H9 (cell line): ENCODE measurements at regions not wholly inside any gene's neighbourhood (a gene's known extent, or its start where the extent isn't known, plus 50 kb on each side); places are given as distances from the start of the nearest gene placed in this dataset.

Experiments used
- DNase-seq: peaks from one replicate; pipeline ENCODE4 v3.0.0-alpha.2; 2017
- H2AFZ ChIP-seq: one replicate; pipeline ENCODE4 v1.6.1; 2013; ENCODE audit warnings: mild to moderate bottlenecking, low read length, control low read depth, moderate library complexity
- H2AK5ac ChIP-seq: 2 replicates; pipeline ENCODE4 v1.6.1; 2013; ENCODE audit warnings: low read length, control low read depth, mixed read lengths; ENCODE audit not compliant: insufficient read length
- H2BK120ac ChIP-seq: one replicate; pipeline ENCODE4 v1.6.1; 2013; ENCODE audit warnings: low read depth, mild to moderate bottlenecking, low read length, control low read depth, inconsistent platforms; ENCODE audit not compliant: poor library complexity, severe bottlenecking
- H2BK12ac ChIP-seq: 2 replicates; pipeline ENCODE4 v1.6.1; 2013; ENCODE audit warnings: low read length, control low read depth, mixed read lengths, low read depth; ENCODE audit not compliant: insufficient read length
- H2BK15ac ChIP-seq: 2 replicates; pipeline ENCODE4 v1.6.1; 2013; ENCODE audit warnings: low read depth, low read length, control low read depth
- H2BK20ac ChIP-seq: one replicate; pipeline ENCODE4 v1.6.1; 2013; ENCODE audit warnings: low read depth, mild to moderate bottlenecking, low read length, control low read depth, inconsistent platforms; ENCODE audit not compliant: poor library complexity, severe bottlenecking
- H2BK5ac ChIP-seq: 2 replicates; pipeline ENCODE4 v1.6.1; 2013; ENCODE audit warnings: low read length, control low read depth, mixed read lengths; ENCODE audit not compliant: insufficient read length
- H3K14ac ChIP-seq: 2 replicates; pipeline ENCODE4 v1.6.1; 2013; ENCODE audit warnings: low read length, control low read depth; ENCODE audit not compliant: insufficient read depth
- H3K18ac ChIP-seq: 2 replicates; pipeline ENCODE4 v1.6.1; 2013; ENCODE audit warnings: low read depth, mild to moderate bottlenecking, mixed read lengths, low read length, control low read depth; ENCODE audit not compliant: insufficient read length
- H3K23ac ChIP-seq: 2 replicates; pipeline ENCODE4 v1.6.1; 2013; ENCODE audit warnings: low read length, control low read depth, mixed read lengths, low read depth; ENCODE audit not compliant: insufficient read length
- H3K23me2 ChIP-seq: 2 replicates; pipeline ENCODE4 v1.6.1; 2013; ENCODE audit warnings: low read depth, mild to moderate bottlenecking, mixed read lengths, low read length, control low read depth; ENCODE audit not compliant: insufficient read length, poor library complexity, severe bottlenecking
- H3K27ac ChIP-seq: 2 replicates; pipeline ENCODE4 v1.5.1; 2013; ENCODE audit warnings: low read length, control low read depth, mixed read lengths, low read depth; ENCODE audit not compliant: insufficient read length
- H3K27me3 ChIP-seq: 2 replicates; pipeline ENCODE4 v1.6.1; 2013; ENCODE audit warnings: low read length, control low read depth, inconsistent platforms; ENCODE audit not compliant: insufficient read depth
- H3K4ac ChIP-seq: 2 replicates; pipeline ENCODE4 v1.6.1; 2013; ENCODE audit warnings: low read depth, mild to moderate bottlenecking, control low read depth, inconsistent platforms, low read length, moderate library complexity
- H3K4me1 ChIP-seq: 2 replicates; pipeline ENCODE4 v1.6.1; 2013; ENCODE audit warnings: low read length, control low read depth, inconsistent platforms; ENCODE audit not compliant: insufficient read depth
- H3K4me2 ChIP-seq: 2 replicates; pipeline ENCODE4 v1.6.1; 2013; ENCODE audit warnings: low read length, control low read depth, mixed read lengths; ENCODE audit not compliant: insufficient read length, insufficient read depth
- H3K56ac ChIP-seq: 2 replicates; pipeline ENCODE4 v1.6.1; 2013; ENCODE audit warnings: low read depth, mild to moderate bottlenecking, mixed read lengths, low read length, control low read depth; ENCODE audit not compliant: insufficient read length
- H3K79me1 ChIP-seq: 2 replicates; pipeline ENCODE4 v1.6.1; 2013; ENCODE audit warnings: low read depth, mild to moderate bottlenecking, moderate library complexity, low read length, control low read depth, inconsistent platforms; ENCODE audit not compliant: insufficient read depth, poor library complexity, severe bottlenecking
- H3K79me2 ChIP-seq: 2 replicates; pipeline ENCODE4 v1.6.1; 2013; ENCODE audit warnings: low read length, control low read depth, inconsistent platforms; ENCODE audit not compliant: insufficient read depth
- H3K9ac ChIP-seq: 2 replicates; pipeline ENCODE4 v1.6.1; 2013; ENCODE audit warnings: low read length, control low read depth, mixed read lengths; ENCODE audit not compliant: insufficient read length; ENCODE audit errors: extremely low read depth
- H3K9me3 ChIP-seq: one replicate; pipeline ENCODE4 v1.6.1; 2013; ENCODE audit warnings: low read depth, low read length, inconsistent platforms; ENCODE audit not compliant: control insufficient read depth
- H3T11ph ChIP-seq: one replicate; pipeline ENCODE4 v1.6.1; 2013; ENCODE audit warnings: mild to moderate bottlenecking, low read length, control low read depth, inconsistent platforms
- H4K20me1 ChIP-seq: one replicate; pipeline ENCODE4 v1.6.1; 2013; ENCODE audit not compliant: control insufficient read depth, insufficient read length, insufficient read depth
- H4K5ac ChIP-seq: 2 replicates; pipeline ENCODE4 v1.6.1; 2013; ENCODE audit warnings: low read depth, mild to moderate bottlenecking, mixed read lengths, low read length, control low read depth; ENCODE audit not compliant: insufficient read length
- H4K8ac ChIP-seq: replicated peaks from 2 replicates; pipeline ENCODE4 v1.6.1; 2013; ENCODE audit warnings: low read length, control low read depth, mixed read lengths, low read depth; ENCODE audit not compliant: insufficient read length
- H4K91ac ChIP-seq: 2 replicates; pipeline ENCODE4 v1.6.1; 2013; ENCODE audit warnings: low read depth, mild to moderate bottlenecking, moderate library complexity, mixed read lengths, low read length, control low read depth; ENCODE audit not compliant: insufficient read length
- H3K27ac Mint-ChIP-seq, 3 experiments: 2 replicates in 2 of 3; 3 replicates in 1 of 3; pipeline ENCODE4 v1.8.0; 2020 to 2021; ENCODE audit warnings: mixed read lengths in 3 of 3, mild to moderate bottlenecking in 1 of 3, moderate library complexity in 1 of 3
- H3K27me3 Mint-ChIP-seq: 2 replicates; pipeline ENCODE4 v1.8.0; 2021; ENCODE audit warnings: low read depth, mild to moderate bottlenecking, moderate library complexity, mixed read lengths
- H3K36me3 Mint-ChIP-seq, 3 experiments: 2 replicates in 2 of 3; 3 replicates in 1 of 3; pipeline ENCODE4 v1.8.0; 2020 to 2021; ENCODE audit warnings: low read depth in 3 of 3, mixed read lengths in 3 of 3; ENCODE audit not compliant: insufficient read depth in 1 of 3
- H3K4me1 Mint-ChIP-seq, 2 experiments: 2 replicates each; pipeline ENCODE4 v1.8.0; 2020; ENCODE audit warnings: mixed read lengths in 2 of 2
- H3K4me3 Mint-ChIP-seq, 2 experiments: 2 replicates in 1 of 2; 3 replicates in 1 of 2; pipeline ENCODE4 v1.8.0; 2020 to 2021; ENCODE audit warnings: mild to moderate bottlenecking in 2 of 2, mixed read lengths in 2 of 2, moderate library complexity in 1 of 2
- H3K9me3 Mint-ChIP-seq, 2 experiments: 2 replicates in 1 of 2; 3 replicates in 1 of 2; pipeline ENCODE4 v1.8.0; 2020; ENCODE audit warnings: mild to moderate bottlenecking in 2 of 2, mixed read lengths in 2 of 2, moderate library complexity in 1 of 2
- CTCF ChIP-seq: fragments of 200-600 bp; sonication (generic); conservative IDR thresholded peaks from 3 replicates; pipeline ENCODE4 v1.8.0; 2021; ENCODE audit warnings: antibody characterized with exemption, mild to moderate bottlenecking
- WGBS: extraction: QIAGEN DNeasy Blood & Tissue Kit; methylation state at CpG from one replicate; pipeline ENCODE4 v1.1.7; 2013; ENCODE audit warnings: missing lambda C conversion rate, low lambda C conversion rate, mixed read lengths; ENCODE audit not compliant: insufficient read length; ENCODE audit errors: extremely low coverage; 5-methylcytosine and 5-hydroxymethylcytosine counted together

- no peak overlapping the region for H3K14ac ChIP-seq
Observed at GRCh38 chr1:65703853-65704252, 88.8 kb upstream of the PDE4B start.

More at GRCh38 chr1:65703853-65704252, 88.8 kb upstream of the PDE4B start:
- H2BK120ac ChIP-seq = no peak overlapping the region
- no peak overlapping the region for H3K18ac ChIP-seq
- H3K4me1 ChIP-seq = no peaks in the 10 kb centered on the region
- H3K9ac ChIP-seq = no peak overlapping the region
- H2AK5ac ChIP-seq = no peak overlapping the region
- H3K23me2 ChIP-seq = no peaks in the 10 kb centered on the region
- Mint-ChIP-seq H3K27me3 (no peaks in the 10 kb centered on the region), H3K4me1 (peaks cover 4 to 6% of the 10 kb centered on the region in 2 experiments; a peak in 3 of 4 replicates), H3K27ac (no peak overlapping the region), H3K36me3 (peaks cover 0 to 2% (median 0%) of the 10 kb centered on the region in 3 experiments; a peak in 1 of 7 replicates), H3K4me3 (no peak overlapping the region), H3K9me3 (no peaks in the 10 kb centered on the region; a peak in 1 of 5 replicates)
- H2BK20ac ChIP-seq = no peak overlapping the region
- no peaks in the 10 kb centered on the region for H4K20me1 ChIP-seq
- no peak overlapping the region for H3K23ac ChIP-seq
- no peak overlapping the region for H3T11ph ChIP-seq
- no peak overlapping the region for H3K56ac ChIP-seq
- no peak for TF ChIP-seq CTCF
- H3K27me3 ChIP-seq = no peaks in the 10 kb centered on the region
- no peak overlapping the region for H2AFZ ChIP-seq
- H3K79me1 ChIP-seq = no peaks in the 10 kb centered on the region
- no CpG with 5 or more reads among the region's 4 CpGs for WGBS
- H4K8ac ChIP-seq = no peak overlapping the region
- no peak overlapping the region for H3K27ac ChIP-seq
- H4K91ac ChIP-seq = no peak overlapping the region
- H3K79me2 ChIP-seq = no peaks in the 10 kb centered on the region
- H3K4ac ChIP-seq = no peak overlapping the region
- H2BK15ac ChIP-seq = no peak overlapping the region
- no peak for DNase-seq
- no peak overlapping the region for H2BK5ac ChIP-seq
- H2BK12ac ChIP-seq = no peak overlapping the region
- no peak overlapping the region for H3K4me2 ChIP-seq
- H4K5ac ChIP-seq = no peak overlapping the region
- H3K9me3 ChIP-seq = no peaks in the 10 kb centered on the region
